IMR-90 (cell line): ENCODE measurements at regions not wholly inside any gene's neighbourhood (a gene's known extent, or its start where the extent isn't known, plus 50 kb on each side); places are given as distances from the start of the nearest gene placed in this dataset.

ENCODE experiments used
- MAZ ChIP-seq: IDR thresholded peaks from 2 replicates; pipeline ENCODE4 v1.6.1; 2012; ENCODE audit warnings: low read depth, mild to moderate bottlenecking, low read length, improper control_type of control experiment, moderate library complexity, borderline replicate concordance
- POLR2A ChIP-seq: IDR thresholded peaks from 2 replicates; pipeline ENCODE4 v1.6.1; 2012; ENCODE audit warnings: mild to moderate bottlenecking, low read depth, low read length
- TF ChIP-seq, protein P1 (sequence below): conservative IDR thresholded peaks from 2 replicates; pipeline ENCODE4 v1.5.1; 2012; ENCODE audit warnings: mild to moderate bottlenecking, low read depth, low read length, improper control_type of control experiment

GRCh38 chr18:4755848-4756247 lies 300.7 kb upstream of the DLGAP1 start:
- TF ChIP-seq POLR2A (no peak), MAZ (no peak)
- TF ChIP-seq, protein P1, sequence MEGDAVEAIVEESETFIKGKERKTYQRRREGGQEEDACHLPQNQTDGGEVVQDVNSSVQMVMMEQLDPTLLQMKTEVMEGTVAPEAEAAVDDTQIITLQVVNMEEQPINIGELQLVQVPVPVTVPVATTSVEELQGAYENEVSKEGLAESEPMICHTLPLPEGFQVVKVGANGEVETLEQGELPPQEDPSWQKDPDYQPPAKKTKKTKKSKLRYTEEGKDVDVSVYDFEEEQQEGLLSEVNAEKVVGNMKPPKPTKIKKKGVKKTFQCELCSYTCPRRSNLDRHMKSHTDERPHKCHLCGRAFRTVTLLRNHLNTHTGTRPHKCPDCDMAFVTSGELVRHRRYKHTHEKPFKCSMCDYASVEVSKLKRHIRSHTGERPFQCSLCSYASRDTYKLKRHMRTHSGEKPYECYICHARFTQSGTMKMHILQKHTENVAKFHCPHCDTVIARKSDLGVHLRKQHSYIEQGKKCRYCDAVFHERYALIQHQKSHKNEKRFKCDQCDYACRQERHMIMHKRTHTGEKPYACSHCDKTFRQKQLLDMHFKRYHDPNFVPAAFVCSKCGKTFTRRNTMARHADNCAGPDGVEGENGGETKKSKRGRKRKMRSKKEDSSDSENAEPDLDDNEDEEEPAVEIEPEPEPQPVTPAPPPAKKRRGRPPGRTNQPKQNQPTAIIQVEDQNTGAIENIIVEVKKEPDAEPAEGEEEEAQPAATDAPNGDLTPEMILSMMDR: no peak
